ENCODE measurements at regions not wholly inside any gene's neighbourhood (a gene's known extent, or its start where the extent isn't known, plus 50 kb on each side); places are given as distances from the start of the nearest gene placed in this dataset.
"Not testable (repeated sequence)": the region's sequence is repeated elsewhere in the genome, so short reads cannot be mapped to it uniquely, and the experiment has no call there.

- TF ChIP-seq ZNF589 (CRISPR knock-in tag; IDR thresholded peaks at IDR 0.05; ENCODE audit: low read depth); GATAD2A (IDR thresholded peaks at IDR 0.05); TEAD2 (tag; IDR thresholded peaks at IDR 0.05); PTBP1 (IDR thresholded peaks at IDR 0.05; ENCODE audit: low read depth, low read length): not testable (repeated sequence)
Observed at GRCh38 chr11:3287326-3287905, 55.2 kb upstream of the MRGPRE start.
